HG03342 (cell line): ENCODE measurements at regions not wholly inside any gene's neighbourhood (a gene's known extent, or its start where the extent isn't known, plus 50 kb on each side); places are given as distances from the start of the nearest gene placed in this dataset.

ENCODE experiments used
- ATAC-seq: cut with Tn5 transposase; IDR thresholded peaks from one replicate; pipeline ENCODE4 v1.9.1; 2021; ENCODE audit warnings: mild to moderate bottlenecking, moderate library complexity; ENCODE audit not compliant: unreplicated experiment

DNA sequence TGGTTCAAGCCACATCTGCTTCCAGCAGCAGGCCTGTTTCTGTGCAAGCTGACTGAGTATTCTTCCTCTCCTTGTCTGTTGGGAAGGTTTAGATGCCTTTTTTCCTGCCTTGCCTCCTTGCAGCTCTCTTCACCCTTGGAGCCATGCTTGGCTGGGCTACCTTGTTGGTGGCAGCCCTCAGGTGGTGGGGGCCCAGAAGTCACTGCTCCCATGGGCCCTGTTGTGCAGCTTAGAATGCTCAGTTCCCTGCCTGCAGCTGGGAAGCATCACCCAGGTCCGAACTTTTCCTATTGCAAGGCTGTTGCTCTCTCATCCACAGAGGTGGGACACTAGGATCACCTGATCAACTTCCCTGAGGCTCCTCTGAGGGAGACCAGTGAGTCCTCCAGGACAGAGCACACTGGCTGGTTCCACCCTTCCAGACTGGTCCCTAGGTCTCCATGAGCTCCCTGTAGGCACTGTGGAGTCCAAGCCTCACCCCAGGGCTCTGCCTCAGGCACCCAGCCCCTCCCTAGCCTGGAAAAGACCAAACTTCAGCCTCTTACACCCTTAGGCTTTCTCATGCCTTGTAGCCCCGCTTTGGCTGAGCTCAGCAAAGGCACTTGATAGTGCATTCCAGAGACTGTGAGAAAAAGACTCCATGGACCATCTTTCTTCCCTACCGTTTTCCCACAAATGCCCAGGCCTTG lies 219.3 kb upstream of the SH3BP4 start:
- no peak for ATAC-seq

DNA sequence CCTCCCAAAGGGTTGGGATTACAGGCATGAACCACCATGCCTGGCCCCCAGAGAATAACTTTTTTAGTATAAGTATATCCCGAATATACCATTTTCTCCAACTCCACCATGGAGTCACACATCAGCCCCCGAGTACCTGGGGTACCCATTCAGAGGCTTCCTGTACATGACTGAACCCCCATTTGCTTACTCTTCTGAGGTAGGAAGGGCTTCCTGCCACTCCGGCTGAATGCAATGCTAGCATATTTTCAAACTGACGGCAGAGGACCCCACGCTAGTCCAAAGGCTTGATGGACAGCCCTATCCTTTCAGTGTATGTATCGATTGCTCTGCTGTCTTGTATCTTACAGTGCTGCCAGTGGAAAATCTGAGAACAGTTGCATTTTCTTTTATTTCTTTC lies 220.6 kb upstream of the SH3BP4 start:
- ATAC-seq: no peak

- ATAC-seq: no peak
Observed at GRCh38 chr2:234730066-234730640, 221.7 kb upstream of the SH3BP4 start.

- no peak for ATAC-seq
Observed at GRCh38 chr2:234725528-234726264, 226.1 kb upstream of the SH3BP4 start.

DNA sequence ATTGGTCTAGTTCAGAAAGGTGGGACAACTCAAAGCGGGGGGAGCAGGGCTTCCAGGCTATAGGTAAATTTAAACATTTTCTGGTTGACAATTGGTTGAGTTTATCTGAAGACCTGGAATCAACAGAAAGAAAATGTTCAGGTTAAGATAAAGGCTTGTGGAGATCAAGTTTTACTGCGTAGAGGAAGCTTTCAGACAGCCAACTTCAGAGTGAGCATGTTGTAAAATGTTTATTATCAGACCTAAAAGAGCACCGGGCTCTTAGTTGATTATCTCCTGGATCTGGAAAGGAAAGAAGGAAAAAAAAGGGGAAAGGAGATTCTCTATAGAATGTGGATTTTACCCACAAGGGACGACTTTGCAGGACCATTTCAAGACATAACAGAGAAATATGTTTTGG lies 227.0 kb upstream of the SH3BP4 start:
- ATAC-seq: no peak

DNA sequence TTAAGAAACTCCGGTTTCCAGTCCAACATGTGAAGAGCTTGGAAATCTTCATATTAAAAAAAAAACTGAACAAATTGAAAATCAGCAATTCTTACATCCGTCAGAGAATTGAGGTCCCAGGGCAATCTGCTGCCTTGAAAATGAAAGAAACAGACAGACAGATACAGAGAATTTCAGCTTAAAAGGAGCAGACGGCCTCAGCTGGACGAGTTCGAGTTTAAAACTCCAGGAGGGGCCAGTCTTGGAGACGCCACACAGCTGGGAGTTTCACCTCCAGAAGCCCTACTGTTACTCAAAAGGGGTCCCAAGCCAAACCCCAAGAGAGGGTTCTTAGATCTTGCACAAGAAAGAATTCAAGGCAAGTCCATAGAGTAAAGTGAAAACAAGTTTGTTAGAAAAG lies 226.5 kb upstream of the ARL4C start:
- ATAC-seq: no peak

DNA sequence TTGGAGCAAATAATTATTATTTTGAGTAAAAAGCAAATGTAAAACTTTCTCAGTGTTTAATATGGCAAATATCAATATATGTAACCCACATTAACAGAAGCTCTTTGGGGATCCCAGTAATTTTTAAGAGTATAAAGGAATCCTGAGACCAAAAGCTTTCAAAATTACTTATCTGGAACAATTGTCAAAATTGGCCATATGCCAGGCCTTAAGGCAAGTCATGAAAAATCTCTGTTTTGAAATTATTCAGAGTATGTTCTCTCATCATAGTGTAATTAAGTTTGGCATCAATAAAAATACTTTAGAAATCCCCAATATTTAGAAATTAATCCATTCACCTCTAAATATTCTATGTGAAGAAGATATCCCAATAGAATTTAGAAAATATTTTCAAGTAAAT lies 225.3 kb upstream of the ARL4C start:
- ATAC-seq: no peak

DNA sequence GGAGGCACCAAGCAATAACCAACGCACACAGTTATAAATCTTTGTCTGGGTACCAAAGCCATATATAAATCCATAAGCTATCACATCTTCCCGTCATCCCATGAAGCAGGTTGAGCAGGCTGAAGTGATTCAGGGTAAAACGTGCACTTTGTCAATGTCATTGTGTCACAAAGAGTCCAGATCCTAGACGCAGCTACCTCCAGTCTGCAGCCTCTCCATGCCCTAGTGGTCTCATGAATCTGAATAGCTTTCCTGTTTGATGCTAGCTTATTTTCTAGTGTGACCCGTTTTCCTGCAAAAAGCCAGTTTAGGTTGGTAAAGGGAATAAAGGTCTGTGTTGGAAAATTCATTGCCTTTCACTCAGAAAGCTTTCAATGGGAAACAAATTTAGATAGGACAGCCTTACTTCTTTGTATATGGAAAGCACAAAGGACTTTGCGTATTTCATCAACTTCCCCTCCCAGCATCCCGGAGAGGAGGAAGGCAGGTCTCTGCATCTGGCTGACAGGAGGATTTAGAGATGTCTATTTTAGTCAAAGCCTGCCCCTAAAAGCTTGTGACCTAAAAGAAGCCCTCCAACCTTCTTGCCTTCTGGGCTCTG lies 222.3 kb upstream of the ARL4C start:
- ATAC-seq: no peak

DNA sequence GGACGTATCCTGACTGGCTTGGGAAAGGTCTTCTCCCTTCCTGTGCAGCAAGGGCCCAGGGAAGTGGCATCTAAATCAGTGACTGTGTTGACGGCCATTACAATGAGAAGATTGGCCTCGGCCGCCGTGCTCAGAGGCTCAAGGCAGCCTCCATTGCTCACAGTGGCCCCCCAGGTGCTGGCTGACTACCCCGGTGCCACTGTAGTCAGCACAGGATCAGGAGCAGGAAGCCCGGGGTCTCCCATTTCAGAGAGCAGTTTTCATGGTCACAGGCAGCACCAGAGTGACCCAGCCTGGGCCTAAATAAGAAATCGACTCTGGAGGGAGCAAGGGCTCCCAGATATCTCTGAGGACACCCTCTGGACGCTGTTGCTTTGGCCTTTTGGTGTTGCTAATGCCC lies 219.4 kb upstream of the ARL4C start:
- ATAC-seq: no peak

DNA sequence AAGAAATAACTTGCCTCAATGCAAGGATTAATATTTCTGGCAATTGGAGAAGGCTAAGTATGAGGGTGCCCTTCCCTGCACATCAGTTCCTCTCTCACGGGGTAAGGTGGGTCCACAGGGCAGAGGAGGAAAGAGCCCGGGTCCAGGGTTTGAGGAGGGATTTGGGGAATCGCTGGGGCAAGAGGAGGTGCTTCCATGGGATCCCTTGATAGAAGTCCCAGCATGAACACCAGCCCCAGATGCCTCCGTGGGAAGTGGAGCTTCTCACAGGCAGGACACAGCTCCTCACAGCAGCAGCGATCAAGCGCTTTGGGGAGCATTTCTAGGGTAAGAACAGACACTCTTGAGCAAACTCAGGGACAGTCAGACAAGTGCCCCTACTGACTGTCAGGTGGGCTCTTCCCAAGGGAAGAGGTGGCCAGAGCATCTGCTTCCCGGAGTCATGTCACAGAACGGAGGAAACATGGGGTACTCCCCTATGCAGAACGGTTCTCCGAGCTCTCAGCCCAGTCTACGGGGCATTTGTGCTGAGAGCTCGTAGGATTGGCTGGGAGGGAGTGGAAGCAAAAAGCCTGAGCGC lies 218.9 kb upstream of the ARL4C start:
- no peak for ATAC-seq

- ATAC-seq: no peak
Observed at GRCh38 chr2:234714711-234715110, 217.8 kb upstream of the ARL4C start.

DNA sequence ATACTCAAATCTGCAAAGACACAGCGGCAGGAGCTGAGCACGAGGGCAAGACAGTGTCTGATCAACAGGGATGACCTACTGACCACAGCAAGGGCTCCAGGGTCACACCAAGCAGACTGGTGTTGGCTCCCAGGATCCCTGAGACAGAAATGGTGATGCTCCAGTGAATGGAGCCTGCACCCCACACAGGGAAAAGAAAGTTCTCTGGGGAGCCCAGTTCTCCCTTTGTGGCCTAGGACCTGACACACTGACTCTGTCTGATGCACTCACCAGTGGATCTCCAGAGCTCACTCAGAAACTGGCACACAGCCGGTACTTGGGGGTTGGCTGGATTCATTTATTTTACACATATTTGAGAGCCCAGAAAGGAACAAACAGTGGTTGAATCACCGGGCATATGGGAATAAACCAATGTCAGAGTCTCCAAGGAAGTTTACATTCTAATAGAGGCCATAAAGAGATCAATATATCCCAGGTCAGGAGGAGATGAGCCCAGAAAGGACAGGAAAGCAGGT lies 215.6 kb upstream of the ARL4C start:
- ATAC-seq: no peak

DNA sequence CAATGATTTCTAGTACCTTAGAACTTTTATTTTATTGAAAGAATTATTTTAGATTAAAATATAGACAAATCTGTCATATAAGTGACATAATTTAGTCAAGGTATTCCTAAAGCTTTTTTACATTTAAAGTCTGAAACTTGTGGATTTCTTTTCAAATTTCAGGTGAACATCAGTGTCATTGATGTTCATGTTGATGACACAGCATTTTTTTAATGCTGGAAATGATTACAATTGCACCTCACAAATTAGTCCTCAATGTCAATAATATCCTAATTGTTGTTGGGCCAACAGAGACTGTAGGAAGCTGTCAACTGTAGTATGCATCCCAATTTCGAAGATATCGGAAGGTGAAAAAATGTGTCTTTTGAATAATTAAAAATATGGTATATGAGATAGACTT lies 214.4 kb upstream of the ARL4C start:
- no peak for ATAC-seq

DNA sequence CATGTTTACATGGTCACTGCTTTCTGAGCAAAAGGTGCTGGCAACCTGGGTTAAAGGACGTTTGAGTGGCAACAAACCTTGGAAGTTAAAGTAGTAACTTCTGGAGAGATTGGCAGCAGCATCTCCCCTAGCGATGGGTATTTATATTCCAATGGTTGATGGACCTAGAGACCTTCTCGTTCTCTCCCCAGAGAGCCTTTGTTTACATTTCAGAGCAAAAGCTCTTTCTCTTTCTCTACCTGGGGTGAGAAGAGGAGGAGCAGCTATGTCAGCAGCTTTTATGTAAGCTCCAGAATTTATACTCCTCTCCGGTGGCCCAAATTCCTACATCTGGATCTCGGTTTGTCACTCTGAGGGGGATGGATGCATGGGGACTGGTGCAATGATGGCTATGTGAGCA lies 213.7 kb upstream of the ARL4C start:
- ATAC-seq: no peak

DNA sequence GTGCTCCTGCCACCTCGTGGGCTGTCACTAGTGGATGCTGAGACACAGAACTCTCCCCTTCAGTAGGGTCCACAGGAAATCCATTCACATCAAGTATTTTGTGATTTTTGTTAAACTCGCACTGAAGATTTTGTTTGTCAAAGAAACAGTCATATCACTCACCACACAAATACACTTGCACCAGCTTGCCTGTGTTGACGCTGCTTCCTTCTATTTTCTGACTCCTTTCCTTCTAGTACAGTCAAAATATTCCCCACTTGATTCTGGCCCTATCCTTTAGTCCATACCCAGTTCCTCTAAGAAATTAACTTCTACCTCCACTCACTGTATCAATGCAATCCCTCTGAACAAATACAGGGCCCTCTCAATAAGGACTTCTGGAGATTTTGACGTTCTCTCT lies 213.2 kb upstream of the ARL4C start:
- no peak for ATAC-seq

- no peak for ATAC-seq
Observed at GRCh38 chr2:234708717-234709116, 211.8 kb upstream of the ARL4C start.

DNA sequence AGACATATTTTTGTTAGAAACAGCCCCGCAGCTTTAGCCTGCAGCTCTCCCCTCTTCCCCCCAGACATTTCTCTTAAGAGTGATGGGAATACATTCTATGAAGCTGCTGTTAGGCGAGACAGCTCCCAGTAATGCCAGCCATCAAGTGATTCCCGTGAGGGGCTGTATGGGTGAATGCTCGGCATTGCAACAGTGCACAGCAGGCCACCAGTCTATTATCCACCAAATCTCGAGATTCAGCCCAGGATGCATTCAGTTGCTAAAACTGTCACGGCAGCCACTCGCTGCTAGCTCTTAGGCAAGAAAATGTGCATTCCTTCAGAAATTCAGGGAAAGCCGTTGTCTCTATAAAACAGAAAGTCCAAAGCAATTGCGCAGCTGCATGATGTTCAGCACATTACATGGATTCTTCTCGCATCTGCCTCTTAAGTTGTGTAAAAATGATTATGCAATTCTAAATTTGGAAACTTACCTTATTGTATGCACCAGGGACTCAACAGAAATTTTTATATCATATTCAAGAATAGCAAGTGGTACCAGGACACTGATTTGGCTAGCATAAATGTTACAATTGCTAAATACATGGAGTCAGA lies 211.3 kb upstream of the ARL4C start:
- no peak for ATAC-seq

DNA sequence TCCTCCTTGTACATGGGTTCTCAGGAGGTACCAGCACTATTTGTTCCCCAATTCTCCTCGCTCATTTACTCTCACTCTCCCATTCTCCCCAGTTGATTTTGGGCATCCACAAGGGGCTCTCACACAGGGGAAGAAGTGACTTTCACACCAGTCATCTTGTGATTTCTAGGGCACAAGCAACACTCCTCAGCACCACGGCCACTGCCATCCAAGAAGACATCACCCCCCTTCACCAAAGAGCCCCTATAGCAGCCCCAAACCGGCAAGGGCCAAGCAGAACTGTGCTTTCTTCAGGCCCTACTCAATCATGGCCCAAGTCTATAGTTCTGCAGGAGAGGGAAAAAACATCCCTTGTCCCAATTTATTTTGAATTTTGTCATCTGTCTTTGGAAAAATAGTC lies 209.2 kb upstream of the ARL4C start:
- no peak for ATAC-seq

DNA sequence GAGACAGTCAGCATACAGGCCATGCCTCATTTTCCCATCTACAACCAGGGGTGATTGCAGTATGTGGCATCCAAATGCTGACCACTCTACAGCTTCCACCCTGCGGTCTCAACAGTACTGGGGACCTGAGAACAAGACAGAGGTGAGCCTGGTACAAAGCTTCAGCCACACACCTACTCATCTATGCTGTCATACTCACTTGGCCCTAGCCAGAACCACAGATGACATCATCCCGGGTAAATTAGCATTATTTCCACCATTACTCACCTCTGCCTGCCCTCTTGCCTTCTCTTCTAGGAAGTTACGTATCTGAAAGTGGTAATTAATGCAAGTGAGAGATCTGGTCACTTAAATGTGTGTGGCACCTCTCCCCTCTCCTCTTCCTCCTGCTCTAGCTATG lies 208.2 kb upstream of the ARL4C start:
- ATAC-seq: no peak

DNA sequence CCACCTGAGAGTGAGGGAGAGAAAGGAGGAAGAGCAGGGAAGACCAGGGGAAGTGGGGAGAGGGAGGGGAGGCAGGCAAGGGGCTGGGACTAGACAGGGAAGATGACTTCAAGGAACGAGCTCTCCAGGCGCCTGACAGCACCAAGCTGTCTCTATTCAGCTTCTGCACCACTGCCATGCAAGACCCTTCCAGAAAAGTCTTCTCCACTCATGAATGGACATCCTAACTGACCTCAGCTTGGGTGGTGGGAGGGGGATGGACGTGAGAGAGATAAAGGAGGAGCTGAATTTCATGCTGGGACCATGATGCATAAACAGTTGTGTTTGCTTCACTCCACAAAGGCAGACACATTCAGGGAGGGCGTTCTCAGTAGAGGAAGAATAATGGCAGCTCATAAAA lies 206.4 kb upstream of the ARL4C start:
- ATAC-seq: no peak

GRCh38 chr2:234702731-234703225 lies 205.9 kb upstream of the ARL4C start:
- no peak for ATAC-seq
